LNCAP (cell line): ENCODE measurements at regions not wholly inside any gene's neighbourhood (a gene's known extent, or its start where the extent isn't known, plus 50 kb on each side); places are given as distances from the start of the nearest gene placed in this dataset.

Source experiments
- TF ChIP-seq, protein P1 (sequence below): fragments of 450-650 bp; IDR thresholded peaks from 2 replicates; pipeline ENCODE4 v1.5.1; 2017; ENCODE audit warnings: mild to moderate bottlenecking

DNA sequence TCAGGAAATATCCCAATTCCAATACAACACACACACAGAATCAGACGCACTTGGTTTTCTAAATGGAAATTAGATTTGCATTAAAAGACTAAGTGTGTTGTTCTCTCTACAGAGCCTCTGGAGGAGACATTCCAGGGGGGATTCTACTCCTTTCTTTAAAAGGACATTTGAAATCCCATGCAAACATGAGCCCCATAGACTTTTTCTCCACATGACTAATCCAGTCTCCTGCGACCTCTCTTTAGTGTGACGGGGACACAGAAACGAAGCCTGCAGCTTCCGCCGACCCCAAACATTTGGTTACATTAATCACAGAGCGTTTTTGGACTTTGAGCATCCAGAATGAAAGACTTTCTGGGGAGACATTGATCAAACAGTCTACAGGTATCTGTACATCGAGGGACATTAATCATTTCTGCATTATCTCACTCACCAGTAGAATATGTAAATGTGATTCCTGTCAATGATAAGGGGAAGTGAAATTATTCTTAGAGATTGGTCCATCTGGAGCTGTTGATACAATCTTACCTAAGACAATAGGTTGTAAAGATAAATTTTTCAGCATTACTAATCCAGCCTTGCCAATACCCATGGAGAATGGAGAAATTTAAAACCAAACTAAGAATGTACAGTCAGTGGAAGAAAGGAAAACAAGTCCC, 103.4 kb upstream of the IRX3 start:
- TF ChIP-seq, protein P1, sequence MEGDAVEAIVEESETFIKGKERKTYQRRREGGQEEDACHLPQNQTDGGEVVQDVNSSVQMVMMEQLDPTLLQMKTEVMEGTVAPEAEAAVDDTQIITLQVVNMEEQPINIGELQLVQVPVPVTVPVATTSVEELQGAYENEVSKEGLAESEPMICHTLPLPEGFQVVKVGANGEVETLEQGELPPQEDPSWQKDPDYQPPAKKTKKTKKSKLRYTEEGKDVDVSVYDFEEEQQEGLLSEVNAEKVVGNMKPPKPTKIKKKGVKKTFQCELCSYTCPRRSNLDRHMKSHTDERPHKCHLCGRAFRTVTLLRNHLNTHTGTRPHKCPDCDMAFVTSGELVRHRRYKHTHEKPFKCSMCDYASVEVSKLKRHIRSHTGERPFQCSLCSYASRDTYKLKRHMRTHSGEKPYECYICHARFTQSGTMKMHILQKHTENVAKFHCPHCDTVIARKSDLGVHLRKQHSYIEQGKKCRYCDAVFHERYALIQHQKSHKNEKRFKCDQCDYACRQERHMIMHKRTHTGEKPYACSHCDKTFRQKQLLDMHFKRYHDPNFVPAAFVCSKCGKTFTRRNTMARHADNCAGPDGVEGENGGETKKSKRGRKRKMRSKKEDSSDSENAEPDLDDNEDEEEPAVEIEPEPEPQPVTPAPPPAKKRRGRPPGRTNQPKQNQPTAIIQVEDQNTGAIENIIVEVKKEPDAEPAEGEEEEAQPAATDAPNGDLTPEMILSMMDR, result no peak

DNA sequence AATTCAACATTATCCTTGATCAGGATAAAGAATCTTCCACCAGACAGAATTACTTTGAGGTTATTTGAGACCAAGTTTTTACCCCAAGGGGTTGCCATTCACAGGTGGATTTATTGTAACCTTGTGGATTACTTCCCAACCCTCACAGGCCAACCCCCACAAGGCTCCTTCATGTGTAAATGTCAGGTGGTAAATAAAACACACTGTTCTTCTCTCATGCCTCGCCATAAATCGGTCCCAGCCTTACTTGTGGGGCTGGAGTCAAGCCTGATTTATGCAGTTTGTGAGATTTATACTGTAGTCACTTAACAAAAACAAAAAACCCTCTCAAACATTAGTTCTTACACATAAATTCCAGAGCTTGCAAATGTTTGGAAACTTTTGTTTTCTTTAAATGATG, 98.6 kb upstream of the IRX3 start:
- TF ChIP-seq, protein P1, result no peak

DNA sequence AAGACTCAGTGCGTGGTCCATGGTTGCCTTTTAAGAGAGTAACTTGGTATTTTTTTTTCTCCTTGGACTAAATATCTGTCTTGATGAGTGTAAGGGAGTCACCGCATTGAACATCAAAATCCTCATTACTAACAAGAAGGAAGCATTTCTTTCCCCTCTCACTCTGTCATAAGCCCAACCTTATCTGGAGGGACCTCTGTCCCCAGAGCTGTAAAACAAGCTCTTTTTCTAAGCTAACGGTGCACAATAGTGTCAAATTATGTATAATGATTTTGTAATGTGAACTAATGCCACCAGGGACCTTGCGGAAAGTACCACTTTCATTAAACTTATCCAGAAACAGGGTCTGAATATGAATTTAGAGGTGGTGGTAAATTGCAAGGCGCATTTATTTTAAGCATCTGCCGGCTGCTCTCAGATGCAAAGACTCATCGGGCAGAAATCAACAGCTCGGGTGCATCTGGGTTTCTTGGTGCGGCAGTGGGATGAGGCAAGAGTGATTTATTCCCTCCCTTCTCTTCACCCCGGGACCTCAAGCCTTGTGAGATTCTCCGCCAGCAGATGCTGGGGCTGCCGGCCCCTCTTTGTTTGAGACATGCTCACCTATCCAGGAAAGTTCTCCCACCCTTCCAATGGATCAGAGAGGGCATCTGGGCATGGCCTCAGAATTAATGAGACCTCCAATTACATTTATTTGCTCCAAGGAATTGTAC, 95.2 kb upstream of the IRX3 start:
- TF ChIP-seq, protein P1, result no peak

DNA sequence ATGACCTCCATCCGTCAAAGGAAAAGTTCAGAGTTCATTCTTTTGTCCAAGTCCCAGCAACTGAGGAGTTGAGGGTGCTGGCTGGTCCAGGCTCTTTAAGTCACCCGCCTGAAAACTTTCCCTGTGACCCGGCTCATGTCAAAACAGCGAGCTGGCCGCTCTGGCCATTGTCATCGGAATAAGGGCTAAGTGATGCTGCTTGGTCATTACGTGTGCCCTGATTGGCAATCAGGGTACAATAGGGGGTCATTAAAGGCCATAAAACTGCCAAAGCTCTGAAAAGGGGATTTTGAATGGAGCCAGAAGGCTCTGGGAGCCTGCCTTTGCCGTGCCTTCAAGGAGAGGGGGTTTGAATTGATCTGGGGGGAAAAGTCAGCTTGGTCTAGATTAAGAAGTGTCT, 88.5 kb upstream of the IRX3 start:
- TF ChIP-seq, protein P1, result no peak

DNA sequence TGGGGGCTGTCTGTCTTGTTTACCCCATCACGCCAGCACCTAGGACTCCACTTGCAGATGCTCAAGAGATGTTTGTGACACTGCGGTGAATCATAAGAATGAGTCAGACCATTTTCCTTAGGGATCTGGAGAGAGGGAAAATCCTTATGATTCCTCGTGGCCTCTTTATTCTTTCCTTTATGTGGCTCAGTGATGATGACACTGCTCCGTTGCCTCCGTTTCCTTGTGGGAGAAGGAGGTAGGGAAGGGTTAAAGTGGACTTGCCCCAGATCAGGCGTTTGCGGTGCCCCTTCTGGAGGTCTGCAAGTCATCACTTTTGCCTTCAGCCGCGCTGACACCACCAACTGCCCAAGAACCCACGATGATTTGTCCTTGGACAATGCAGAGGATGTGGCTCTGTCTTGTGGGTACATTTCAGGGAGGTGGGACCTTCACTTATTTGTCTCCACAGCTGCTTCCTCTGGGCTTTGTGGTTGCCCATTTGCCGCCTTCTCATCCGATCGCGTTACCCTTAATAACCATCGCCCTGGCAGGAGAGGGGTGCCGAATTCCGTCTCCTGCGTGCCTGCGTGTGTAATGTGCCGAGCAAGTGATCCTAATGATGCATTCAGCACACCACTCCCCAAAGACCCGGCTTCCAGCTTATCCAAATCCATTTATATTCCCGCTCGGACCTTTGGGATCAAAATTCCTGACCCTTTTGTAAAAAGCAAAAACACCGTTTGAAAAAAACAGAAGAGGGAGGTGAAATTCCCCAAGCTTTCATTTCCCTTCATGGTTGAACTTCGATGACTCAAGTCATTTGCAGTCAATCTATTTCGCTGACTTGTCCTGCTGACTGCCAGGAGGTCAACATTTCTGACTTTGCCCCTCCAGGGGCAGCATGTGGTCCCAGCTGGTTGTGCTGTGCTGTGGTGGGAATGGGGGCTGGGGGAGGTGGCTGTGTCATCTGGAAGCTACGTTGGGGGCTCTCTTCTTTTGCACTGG, 87.2 kb upstream of the IRX3 start:
- TF ChIP-seq, protein P1, result no peak

DNA sequence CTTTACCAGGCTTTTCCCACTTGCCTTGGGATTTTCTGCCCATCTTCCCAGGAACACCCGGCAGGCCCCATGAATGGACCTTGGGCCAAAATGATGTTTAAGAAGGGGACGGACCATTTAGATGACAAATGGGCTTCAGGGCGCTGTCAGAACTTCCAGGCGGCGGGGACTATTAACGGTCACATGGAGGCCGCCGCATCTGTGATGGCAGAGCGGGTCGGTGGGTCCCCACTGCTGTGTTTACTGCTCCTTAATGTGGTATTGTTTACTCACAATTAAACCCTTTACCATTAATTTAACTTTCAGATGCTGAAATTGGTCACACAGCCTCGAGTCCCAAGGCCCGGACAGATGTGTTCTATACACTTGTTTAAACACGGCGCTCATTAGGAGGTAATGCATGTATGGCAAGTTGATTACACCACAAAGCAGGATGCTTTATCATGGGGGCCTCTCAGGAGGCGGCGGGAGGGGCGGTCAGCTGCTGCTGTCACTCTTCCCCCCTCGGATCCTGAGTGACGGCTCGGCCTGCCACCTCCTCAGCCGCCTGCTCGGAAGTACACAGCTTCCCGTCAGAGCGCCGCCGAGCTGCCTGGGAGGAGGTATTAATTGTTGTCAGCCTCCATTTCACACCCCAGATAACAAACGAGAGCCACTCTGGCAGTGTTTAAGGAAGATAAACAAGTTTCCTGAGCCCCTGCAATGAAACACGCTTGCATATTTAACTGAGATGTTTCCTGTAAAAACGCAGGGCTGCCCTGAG, 83.9 kb upstream of the IRX3 start:
- TF ChIP-seq, protein P1, result no peak

DNA sequence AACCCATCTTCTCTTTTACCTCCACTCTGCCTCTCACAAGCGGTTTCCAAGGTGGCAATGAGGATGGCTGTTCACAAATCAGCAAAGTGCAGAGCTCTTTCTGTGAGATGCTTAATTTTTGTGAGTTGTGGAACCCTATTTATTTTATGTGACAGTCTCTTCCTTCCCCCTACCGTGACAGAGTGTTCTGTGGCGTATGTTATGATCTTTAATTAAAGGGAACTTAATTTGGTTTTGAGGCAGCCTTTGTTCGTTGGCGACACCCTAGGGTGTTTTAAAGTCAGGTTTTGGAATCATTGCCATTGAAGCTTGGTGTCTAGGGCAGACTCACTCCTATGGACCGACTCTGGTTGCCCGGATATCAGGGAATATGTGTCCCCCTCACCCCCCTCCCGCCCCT, 83.3 kb upstream of the IRX3 start:
- TF ChIP-seq, protein P1, result no peak
